Tibial nerve (tissue), 4 donors: ENCODE measurements at regions not wholly inside any gene's neighbourhood (a gene's known extent, or its start where the extent isn't known, plus 50 kb on each side); places are given as distances from the start of the nearest gene placed in this dataset.
"Not testable (repeated sequence)": the region's sequence is repeated elsewhere in the genome, so short reads cannot be mapped to it uniquely, and the experiment has no call there.

Source experiments
- DNase-seq, 2 donors: peaks; one replicate each; pipeline ENCODE4 v3.0.0-alpha.2; 2019; ENCODE audit warnings: low spot score in 2 of 2
- H3K27ac ChIP-seq, 4 donors: fragments of 200-600 bp; sonication (generic) in 3 of 4; one replicate each; pipeline ENCODE4 v1.5.1; 2017 to 2019; ENCODE audit warnings: mild to moderate bottlenecking in 1 of 4
- H3K27me3 ChIP-seq, 2 donors: fragments of 200-600 bp; sonication (generic) in 1 of 2; one replicate each; pipeline versions ENCODE4 v1.5.1 to v1.6.0; 2017 to 2019
- H3K36me3 ChIP-seq, 3 donors: fragments of 200-600 bp; sonication (generic); one replicate each; pipeline ENCODE4 v1.5.1; 2018 to 2019
- H3K4me1 ChIP-seq, 4 donors: fragments of 200-600 bp; sonication (generic) in 3 of 4; one replicate each; pipeline ENCODE4 v1.5.1; 2017 to 2019
- H3K4me3 ChIP-seq, 4 donors: fragments of 200-600 bp; sonication (generic) in 3 of 4; one replicate each; pipeline ENCODE4 v1.5.1; 2017 to 2019; ENCODE audit warnings: mild to moderate bottlenecking in 1 of 4, moderate library complexity in 1 of 4
- H3K9me3 ChIP-seq, 4 donors: fragments of 200-600 bp; sonication (generic) in 3 of 4; one replicate each; pipeline ENCODE4 v1.5.1; 2017 to 2019
- CTCF ChIP-seq, 5 experiments: fragments of 200-600 bp in 3 of 5; fragments of 450-650 bp in 2 of 5; sonication (generic) in 3 of 5; IDR thresholded peaks; one replicate each; pipeline ENCODE4 v1.5.1; 2016 to 2019; ENCODE audit warnings: antibody characterized with exemption in 5 of 5, mild to moderate bottlenecking in 3 of 5, moderate library complexity in 2 of 5
- EP300 ChIP-seq, 2 donors: sonication (generic); formaldehyde crosslinking; IDR thresholded peaks; one replicate each; pipeline ENCODE4 v1.6.1; 2017; ENCODE audit warnings: antibody characterized with exemption in 2 of 2, mild to moderate bottlenecking in 1 of 2
- POLR2A ChIP-seq, 2 donors: fragments of 450-650 bp; IDR thresholded peaks; one replicate each; pipeline ENCODE4 v1.6.1; 2017; ENCODE audit warnings: antibody characterized with exemption in 2 of 2, mild to moderate bottlenecking in 2 of 2, moderate library complexity in 2 of 2
- WGBS, 2 donors: methylation state at CpG; one replicate each; pipeline ENCODE4 v1.1.5; 2018; 5-methylcytosine and 5-hydroxymethylcytosine counted together

GRCh38 chr1:117760069-117760468, 154.2 kb downstream of the TENT5C start:
- Histone ChIP-seq H3K27ac (no peak overlapping the region), H3K4me3 (no peak overlapping the region), H3K9me3 (no peaks in the 10 kb centered on the region), H3K27me3 (no peaks in the 10 kb centered on the region), H3K4me1 (peaks cover 0 to 7% (median 0%) of the 10 kb centered on the region in 4 donors), H3K36me3 (no peaks in the 10 kb centered on the region)
- WGBS, 2 donors: 60 to 62% methylated on average over 1 of the region's 1 CpG
- DNase-seq: no peak
- no peak for TF ChIP-seq CTCF (IDR thresholded peaks at IDR 0.05)
- no peak for TF ChIP-seq EP300 (IDR thresholded peaks at IDR 0.05)

GRCh38 chr1:117760485-117760884, 154.6 kb downstream of the TENT5C start:
- no peak for DNase-seq
- no peaks in the 10 kb centered on the region for H3K9me3 ChIP-seq
- H3K27me3 ChIP-seq: no peaks in the 10 kb centered on the region
- no peak overlapping the region for H3K27ac ChIP-seq
- TF ChIP-seq POLR2A (IDR thresholded peaks at IDR 0.05) (no peak), EP300 (IDR thresholded peaks at IDR 0.05) (no peak), CTCF (IDR thresholded peaks at IDR 0.05) (no peak)
- peaks cover 0 to 7% (median 0%) of the 10 kb centered on the region in 4 donors for H3K4me1 ChIP-seq
- WGBS, 2 donors: 50 to 65% methylated on average over 2 of the region's 2 CpGs
- H3K36me3 ChIP-seq: no peaks in the 10 kb centered on the region
- H3K4me3 ChIP-seq: no peak overlapping the region

- not testable (repeated sequence) for H3K4me3 ChIP-seq, DNase-seq, H3K27me3 ChIP-seq, H3K36me3 ChIP-seq, H3K4me1 ChIP-seq, H3K27ac ChIP-seq
- 75 to 76% methylated on average over 1 of the region's 1 CpG for WGBS, 2 donors
- peaks cover 0 to 45% (median 10%) of the 10 kb centered on the region in 4 donors for H3K9me3 ChIP-seq
Measured at GRCh38 chr1:117767756-117768155, 161.7 kb downstream of the GDAP2 start.

- no peak for DNase-seq
- H3K36me3 ChIP-seq: no peaks in the 10 kb centered on the region
- H3K9me3 ChIP-seq: peaks cover 0 to 45% (median 10%) of the 10 kb centered on the region in 4 donors
- H3K4me3 ChIP-seq: no peak overlapping the region
- H3K27me3 ChIP-seq: no peaks in the 10 kb centered on the region
- WGBS, 2 donors: 46 to 62% methylated on average over 1 of the region's 1 CpG
- TF ChIP-seq POLR2A (IDR thresholded peaks at IDR 0.05) (no peak), EP300 (IDR thresholded peaks at IDR 0.05) (no peak), CTCF (IDR thresholded peaks at IDR 0.05) (no peak)
- H3K27ac ChIP-seq: no peak overlapping the region
- H3K4me1 ChIP-seq: no peaks in the 10 kb centered on the region
Measured at GRCh38 chr1:117770981-117771531, 158.4 kb downstream of the GDAP2 start.

- no peak for TF ChIP-seq POLR2A (IDR thresholded peaks at IDR 0.05)
- TF ChIP-seq EP300 (IDR thresholded peaks at IDR 0.05): no peak
- no peak for TF ChIP-seq CTCF (IDR thresholded peaks at IDR 0.05)
- H3K27ac ChIP-seq: no peak overlapping the region
- 84 to 85% methylated on average over 2 of the region's 2 CpGs for WGBS, 2 donors
Measured at GRCh38 chr1:117779364-117779763, 150.1 kb downstream of the GDAP2 start.

More at GRCh38 chr1:117779364-117779763, 150.1 kb downstream of the GDAP2 start:
- Histone ChIP-seq H3K36me3 (no peaks in the 10 kb centered on the region), H3K4me3 (no peak overlapping the region), H3K4me1 (no peaks in the 10 kb centered on the region), H3K27me3 (no peaks in the 10 kb centered on the region), H3K9me3 (no peaks in the 10 kb centered on the region)
- DNase-seq: no peak
